GM23338 (cell line): ENCODE measurements at regions not wholly inside any gene's neighbourhood (a gene's known extent, or its start where the extent isn't known, plus 50 kb on each side); places are given as distances from the start of the nearest gene placed in this dataset.

Experiments used
- CTCF ChIP-seq, 2 experiments: fragments of 200-600 bp in 1 of 2; sonication (generic) in 1 of 2; conservative IDR thresholded peaks; 2 replicates each; pipeline versions ENCODE4 v1.5.1 to v1.6.1; 2016 to 2017; ENCODE audit warnings: antibody characterized with exemption in 2 of 2, low read depth in 2 of 2, mild to moderate bottlenecking in 2 of 2, moderate library complexity in 1 of 2
- EZH2 ChIP-seq: fragments of 200-600 bp; sonication (generic); IDR thresholded peaks from one replicate; pipeline ENCODE4 v1.8.0; 2017; ENCODE audit warnings: antibody characterized with exemption, mild to moderate bottlenecking, low read depth; ENCODE audit not compliant: unreplicated experiment
- EZH2phosphoT487 ChIP-seq: fragments of 200-600 bp; sonication (generic); IDR thresholded peaks from one replicate; pipeline ENCODE4 v1.8.1; 2018; ENCODE audit warnings: antibody characterized with exemption; ENCODE audit not compliant: unreplicated experiment
- JUNB ChIP-seq: IDR thresholded peaks from one replicate; pipeline ENCODE4 v1.6.1; 2016; ENCODE audit warnings: antibody characterized with exemption; ENCODE audit not compliant: unreplicated experiment
- NANOG ChIP-seq: IDR thresholded peaks from 2 replicates; pipeline ENCODE4 v1.6.1; 2016; ENCODE audit warnings: antibody characterized with exemption, borderline replicate concordance
- POLR2AphosphoS5 ChIP-seq: IDR thresholded peaks from 2 replicates; pipeline ENCODE4 v1.6.1; 2016; ENCODE audit warnings: antibody characterized with exemption, low read depth
- REST ChIP-seq: IDR thresholded peaks from one replicate; pipeline ENCODE4 v1.6.1; 2018; ENCODE audit warnings: antibody characterized with exemption; ENCODE audit not compliant: unreplicated experiment

GRCh38 chr1:199242601-199243000 is 603.8 kb downstream of the PTPRC start:
- TF ChIP-seq CTCF (conservative IDR thresholded peaks at IDR 0.05; ENCODE audit: low read depth in 2 of 2): no peak
- no peak for TF ChIP-seq REST
- TF ChIP-seq EZH2phosphoT487: no peak
- no peak for TF ChIP-seq POLR2AphosphoS5
- TF ChIP-seq EZH2: no peak
- no peak for TF ChIP-seq NANOG
- TF ChIP-seq JUNB: no peak
